ENCODE measurements at regions not wholly inside any gene's neighbourhood (a gene's known extent, or its start where the extent isn't known, plus 50 kb on each side); places are given as distances from the start of the nearest gene placed in this dataset.
A peak's percentile ranks its signal among the peaks of the same experiment; 100 is the strongest.

DNA sequence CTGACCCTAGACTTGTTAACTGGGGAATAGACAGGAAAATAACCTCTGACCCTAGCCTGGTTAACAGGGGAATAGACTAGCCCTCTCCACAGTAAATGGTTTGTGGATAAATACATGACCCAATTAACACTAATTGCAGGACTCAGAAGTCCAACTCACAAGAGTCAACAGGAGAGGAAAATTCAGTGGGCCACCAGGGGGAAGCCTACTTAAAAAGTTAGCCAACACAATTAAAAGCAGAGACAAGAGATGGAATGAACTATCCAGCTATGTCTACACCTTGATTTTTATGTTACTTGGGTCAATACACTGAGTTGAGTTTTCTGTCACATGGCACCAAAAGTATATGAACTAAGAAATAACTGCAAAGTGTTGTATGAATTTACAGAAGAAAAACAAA lies 158.8 kb upstream of the SLC39A10 start:
- DNase-seq, result no peak

DNA sequence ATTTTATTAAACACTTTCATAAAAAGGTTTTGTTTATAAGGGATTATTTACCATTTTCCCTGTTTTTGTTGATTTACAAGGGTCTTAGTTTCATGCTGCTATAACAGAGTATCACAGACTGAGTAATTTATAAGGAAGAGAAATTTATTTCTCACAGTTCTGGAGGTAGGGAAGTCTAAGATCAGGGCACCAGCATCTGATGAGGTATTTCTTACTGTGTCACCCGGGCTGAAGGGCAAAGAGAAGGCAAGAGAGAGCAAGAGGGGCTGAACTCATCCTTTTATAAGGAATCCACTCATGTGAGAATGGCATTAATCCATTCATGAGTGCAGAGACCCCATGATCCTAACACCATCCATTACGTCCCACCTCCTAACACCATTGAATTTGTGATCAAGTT lies 160.0 kb upstream of the SLC39A10 start:
- DNase-seq, result no peak

DNA sequence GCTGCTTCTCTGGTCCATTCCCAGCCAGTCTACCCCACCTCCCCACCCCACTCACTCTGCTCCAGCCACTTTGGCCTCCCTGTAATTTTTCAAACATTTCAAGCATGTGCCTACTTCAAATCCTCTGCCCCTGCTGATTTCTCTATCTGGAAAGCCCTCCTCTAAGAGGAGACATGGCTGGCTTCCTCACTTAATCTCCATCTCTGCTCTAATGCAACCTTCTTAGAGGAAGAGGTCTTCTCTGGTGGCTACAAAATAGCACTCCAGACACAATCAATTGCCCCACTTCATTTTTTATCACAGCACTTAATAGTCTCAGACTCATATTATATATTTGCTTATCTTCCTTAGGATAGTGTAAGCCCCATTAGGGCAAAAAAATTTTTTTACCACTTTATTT lies 161.1 kb upstream of the SLC39A10 start:
- DNase-seq, result no peak

DNA sequence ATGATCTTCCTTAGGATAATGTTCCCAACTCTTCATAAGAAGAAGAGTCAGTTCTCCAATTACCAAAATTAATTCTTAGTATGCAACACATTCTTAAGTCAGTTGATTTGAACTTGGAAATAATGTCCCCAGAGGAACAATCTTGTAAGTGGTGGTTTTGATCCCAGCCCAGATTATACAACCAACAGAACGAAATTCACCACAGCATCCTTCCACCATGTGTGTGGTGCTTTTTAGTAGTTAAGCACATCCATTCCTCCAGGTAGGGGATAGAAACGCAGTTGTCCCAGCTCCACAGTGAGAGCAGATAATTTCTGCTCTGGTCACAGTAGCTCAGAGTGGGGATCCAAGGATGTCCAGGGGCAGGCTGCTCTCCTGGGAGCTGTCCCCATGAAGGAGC lies 161.7 kb upstream of the SLC39A10 start:
- no peak for DNase-seq

DNA sequence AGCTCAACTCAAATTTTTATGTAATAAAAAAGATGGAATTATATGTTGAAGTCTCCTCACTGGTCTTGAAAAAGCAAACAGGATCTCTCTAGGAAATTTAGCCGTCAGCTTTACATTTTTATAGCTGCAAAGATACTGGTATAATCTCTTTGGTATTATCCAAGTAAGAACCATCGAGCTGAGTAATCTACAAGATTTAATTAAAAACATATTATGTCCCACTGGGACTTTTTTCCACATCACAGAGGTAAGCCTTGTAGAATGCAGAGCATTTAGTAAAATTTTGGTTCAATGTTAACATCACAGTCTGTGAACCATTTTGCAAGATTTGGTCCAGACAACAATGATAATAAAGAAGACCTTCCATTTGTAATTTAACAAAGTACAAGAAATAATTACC lies 162.6 kb upstream of the SLC39A10 start:
- DNase-seq, result no peak

DNA sequence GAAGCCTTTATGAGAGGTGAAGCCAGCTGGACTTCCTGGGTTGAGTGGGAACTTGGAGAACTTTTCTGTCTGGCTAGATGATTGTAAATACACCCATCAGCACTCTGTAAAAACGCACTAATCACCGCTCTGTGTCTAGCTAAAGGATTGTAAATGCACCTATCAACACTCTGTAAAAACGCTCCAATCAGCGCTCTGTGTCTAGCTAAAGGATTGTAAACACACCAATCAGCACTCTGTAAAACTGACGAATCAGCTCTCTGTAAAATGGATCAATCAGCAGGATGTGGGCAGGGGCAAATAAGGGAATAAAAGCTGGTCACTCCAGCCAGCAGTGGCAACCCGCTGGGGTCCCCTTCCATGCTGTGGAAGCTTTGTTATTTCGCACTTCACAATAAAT lies 163.6 kb upstream of the SLC39A10 start:
- DNase-seq, result no peak

DNA sequence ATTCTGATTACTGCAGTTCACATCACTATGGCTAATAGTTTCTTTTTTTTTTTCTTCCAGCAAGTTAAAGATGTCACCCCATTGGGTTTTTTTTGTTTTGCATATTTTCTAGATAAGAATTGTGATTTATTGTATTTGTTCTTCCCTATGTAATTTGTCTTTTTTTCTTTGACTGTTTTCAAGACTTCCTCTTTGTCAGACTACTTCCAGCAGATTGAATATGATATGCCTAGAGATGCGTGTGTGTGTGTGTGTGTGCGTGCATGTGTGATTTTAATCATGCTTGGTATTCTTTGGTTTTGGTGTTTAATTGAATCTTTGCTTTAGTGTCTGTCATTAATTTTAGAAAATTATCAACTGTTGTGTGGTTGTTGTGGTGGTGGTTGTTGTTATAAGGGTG lies 166.7 kb upstream of the SLC39A10 start:
- DNase-seq, result no peak

DNA sequence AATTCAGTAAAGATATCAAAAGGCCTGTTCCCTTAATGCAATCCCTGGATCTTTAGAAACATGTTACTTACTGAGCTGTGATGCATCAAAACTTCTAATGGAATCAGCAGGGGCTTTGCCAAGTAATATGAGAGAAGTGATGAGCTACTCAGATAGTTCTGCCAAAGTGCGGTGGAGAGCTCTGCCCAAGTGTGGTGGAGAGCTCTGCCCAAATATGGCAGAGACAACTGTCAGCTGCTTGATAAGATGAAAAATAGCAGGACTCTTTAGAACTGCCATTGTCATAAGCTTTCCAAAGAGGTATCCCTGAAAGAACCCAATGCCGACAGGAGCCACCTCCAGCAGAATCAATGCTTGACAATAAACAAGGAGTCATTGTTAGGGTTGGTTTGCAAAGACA lies 167.9 kb upstream of the SLC39A10 start:
- DNase-seq, result no peak

DNA sequence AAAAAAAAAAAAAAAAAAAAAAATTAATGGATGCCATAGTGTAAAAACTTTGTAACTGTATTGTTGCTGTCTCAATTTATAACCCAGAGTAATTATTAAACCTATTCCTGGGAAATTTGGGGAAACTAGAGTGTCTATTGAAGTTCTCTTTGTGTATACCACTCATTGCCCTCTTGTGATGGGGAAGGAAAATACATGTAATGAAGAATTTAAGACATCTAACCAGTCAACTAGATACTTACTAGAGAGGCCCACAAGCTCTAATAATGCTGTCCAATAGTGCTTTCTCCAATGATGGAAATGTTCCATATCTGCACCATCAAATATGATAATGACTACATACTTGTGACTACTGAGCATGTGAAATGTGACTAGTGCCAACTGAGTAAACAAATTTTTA lies 168.5 kb upstream of the SLC39A10 start:
- DNase-seq, result no peak

DNA sequence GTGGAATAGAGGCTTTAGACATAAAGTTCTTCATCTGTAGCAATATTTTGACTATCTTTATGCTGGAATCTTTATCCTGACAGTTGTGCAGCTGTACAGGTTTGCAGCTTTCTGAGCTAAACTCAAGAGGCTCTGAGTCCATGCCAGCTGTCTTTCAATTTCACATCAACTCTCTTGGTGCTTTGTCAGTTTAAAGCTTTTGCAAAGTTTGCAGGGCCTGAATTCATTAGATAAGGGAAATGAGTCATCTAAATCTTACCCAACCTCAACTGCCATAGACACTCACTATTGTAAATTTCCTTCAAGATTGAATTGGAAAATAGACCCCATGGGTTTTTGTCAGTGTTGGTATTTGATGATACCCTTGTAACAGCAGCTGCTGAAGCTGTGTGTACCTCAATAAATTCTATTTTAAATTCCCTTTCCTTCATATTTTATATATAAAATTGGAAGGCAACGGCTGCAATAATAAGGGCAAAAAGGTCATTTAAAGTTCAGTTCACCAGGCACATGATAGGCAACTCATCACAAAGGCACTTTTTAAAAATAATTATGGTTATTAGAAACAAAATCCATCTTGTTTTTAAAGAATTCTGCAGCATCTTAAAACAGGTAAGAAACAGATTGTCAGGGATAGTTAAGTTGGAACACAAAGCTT lies 169.9 kb upstream of the SLC39A10 start:
- DNase-seq, result peak in 1 of 3 donors; percentile 60

DNA sequence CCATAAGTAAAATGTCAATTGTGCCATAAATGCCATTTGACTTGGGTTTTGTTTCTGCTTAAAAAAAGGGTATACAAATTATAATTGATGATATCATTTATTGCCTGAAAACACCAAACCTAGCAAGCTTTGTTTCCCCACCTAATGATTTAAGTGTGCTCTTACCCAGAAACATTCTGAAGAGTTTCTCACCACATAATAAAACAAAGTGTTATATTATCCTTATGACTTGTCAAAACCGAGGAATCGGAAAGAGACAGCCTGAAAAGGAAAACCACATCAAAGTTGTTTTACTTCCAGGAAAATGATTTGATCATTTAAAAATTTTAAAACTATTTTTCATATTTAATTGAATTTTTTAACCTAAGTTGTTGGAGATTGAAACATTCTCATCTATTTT lies 170.5 kb upstream of the SLC39A10 start:
- no peak for DNase-seq

DNA sequence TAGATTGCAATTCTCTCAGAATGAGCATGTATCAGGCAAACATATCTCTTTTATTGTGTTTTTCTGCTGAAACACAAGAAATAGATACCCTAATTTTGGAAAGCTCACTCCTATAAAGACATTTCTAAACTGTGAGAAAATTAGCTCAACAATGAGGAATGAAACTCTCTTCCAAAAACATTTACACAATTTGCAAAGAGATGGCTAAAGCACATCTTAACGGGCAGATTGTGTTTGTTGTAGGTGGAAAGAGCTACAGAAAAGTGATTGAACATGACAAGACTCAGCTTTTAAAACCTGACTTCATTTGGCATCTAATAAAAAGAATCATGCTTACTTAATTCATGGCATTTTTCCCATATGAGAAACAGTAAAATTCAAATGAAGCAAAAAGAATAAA lies 175.0 kb upstream of the SLC39A10 start:
- DNase-seq, result peak in 2 of 3 donors; percentile 3 to 18

DNA sequence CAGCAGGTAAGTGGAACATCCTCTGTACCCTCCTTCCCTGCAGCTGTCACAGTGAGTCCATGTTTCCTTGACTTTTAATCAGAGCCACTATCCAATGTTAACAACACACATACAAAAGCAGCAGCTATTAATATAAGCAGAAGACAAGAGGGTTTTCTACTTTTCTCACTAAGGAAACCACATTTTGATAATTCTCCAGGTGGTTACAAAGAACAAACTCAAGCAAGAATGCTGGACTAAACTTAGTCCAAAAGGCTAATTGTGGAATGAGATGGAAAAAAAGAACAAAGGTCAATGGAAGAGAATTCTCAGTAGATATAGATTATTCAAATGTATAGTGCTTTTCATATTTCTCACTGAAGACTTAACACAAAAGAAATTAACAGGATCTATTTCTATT lies 176.9 kb upstream of the SLC39A10 start:
- DNase-seq, result no peak

DNA sequence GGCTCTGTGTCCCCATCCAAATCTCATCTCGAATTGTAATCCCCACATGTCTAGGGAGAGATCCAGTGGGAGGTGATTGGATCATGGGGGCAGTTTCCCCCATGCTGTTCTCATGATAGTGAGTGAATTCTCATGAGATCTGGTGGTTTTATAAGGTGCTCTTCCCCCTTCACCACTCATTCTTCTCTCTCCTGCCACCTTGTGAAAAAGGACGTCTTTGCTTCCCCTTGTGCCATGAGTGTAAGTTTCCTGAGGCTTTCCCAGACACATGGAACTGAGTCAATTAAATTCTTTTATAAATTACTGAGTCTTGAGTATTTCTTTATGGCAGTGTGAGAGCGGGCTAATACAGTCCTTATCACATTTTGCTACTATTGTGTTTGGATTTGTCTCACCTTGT lies 177.6 kb upstream of the SLC39A10 start:
- DNase-seq, result no peak

DNA sequence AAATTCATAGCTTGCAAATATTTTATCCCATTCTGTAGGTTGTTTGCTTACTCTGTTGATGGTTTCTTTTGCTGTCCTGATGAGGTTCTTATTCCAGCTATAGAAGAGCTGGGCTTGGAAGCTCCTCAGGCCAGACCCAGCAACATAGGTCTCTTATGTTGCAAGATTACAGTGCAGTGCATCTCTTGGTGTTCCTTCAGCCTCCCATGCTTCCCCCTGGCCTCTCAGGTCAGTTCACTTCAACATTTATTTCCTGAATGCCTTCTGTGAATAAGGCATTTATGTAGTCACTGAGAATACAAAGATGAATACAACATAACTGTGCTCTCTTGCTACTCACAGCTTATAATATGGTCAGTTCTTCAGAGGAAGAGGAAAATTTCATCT lies 179.0 kb upstream of the SLC39A10 start:
- DNase-seq, result no peak

DNA sequence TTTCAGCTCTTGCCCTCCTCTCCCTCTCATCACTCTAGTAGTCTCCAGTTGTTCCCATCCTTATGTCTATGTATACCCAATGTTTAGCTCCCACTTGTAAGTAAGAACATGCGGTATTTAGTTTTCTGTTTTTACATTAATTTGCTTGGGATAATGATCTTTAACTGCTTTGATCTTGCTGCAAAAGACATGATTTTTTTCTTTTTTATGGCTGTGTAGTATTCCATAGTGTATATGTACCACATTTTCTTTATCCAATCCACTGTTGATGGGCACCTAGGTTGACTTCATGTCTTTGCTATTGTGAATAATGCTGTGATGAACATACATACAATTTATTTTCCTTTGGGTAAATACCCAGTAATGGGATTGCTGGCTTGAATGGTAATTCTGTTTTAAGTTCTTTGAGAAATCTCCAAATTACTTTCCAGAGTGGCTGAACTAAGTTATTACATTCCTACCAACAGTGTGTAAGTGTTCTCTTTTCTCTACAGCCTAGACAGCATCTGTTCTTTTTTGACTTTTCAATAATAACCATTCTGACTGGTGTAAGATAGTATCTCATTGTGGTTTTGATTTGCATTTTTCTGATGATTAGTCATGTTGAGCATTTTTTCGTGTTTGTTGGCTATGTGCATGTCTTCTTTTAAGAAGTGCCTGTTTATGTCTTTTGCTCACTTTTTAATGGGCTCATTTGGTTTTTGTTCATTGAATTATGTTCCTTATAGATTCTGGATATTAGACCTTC lies 179.6 kb upstream of the SLC39A10 start:
- DNase-seq, result peak in 1 of 3 donors; percentile 54

DNA sequence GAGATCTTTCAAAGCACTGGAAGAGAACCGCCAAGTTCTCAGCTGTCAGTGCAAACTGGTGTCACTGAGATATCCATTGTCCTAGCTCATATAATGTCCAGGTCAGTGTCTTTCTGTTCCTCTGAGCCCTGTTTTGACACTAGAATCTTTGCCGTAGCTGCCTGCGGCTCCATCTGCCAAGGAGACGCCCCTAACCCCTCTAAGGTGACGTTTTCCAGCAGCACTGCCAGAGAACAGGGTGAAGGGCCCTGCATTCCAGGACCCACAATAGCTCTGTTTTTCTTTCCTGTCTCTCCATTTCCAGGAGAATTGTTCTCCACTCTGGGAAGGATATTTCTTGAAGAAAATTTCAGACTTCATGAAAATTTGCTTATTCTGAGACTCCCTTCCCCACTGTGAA lies 181.7 kb upstream of the SLC39A10 start:
- DNase-seq, result no peak

DNA sequence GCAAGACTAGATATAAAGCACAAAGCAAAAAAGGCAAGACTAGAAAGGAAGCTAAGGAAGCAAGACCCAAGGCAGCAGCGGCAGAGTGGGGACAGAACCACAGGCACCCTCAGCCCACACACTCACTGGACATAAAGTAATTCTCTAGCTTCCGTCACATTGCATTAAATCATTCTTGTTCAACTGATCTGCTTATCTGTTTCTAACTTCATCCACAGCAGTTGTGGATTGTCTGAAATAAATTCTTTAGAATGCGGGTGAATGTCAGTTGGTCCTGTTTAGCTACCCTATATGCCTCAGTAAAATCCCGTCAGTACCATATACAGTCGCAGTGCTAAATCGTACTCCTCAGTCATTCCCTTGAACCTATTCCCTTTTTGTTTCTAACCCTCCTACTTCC lies 183.2 kb upstream of the SLC39A10 start:
- no peak for DNase-seq

DNA sequence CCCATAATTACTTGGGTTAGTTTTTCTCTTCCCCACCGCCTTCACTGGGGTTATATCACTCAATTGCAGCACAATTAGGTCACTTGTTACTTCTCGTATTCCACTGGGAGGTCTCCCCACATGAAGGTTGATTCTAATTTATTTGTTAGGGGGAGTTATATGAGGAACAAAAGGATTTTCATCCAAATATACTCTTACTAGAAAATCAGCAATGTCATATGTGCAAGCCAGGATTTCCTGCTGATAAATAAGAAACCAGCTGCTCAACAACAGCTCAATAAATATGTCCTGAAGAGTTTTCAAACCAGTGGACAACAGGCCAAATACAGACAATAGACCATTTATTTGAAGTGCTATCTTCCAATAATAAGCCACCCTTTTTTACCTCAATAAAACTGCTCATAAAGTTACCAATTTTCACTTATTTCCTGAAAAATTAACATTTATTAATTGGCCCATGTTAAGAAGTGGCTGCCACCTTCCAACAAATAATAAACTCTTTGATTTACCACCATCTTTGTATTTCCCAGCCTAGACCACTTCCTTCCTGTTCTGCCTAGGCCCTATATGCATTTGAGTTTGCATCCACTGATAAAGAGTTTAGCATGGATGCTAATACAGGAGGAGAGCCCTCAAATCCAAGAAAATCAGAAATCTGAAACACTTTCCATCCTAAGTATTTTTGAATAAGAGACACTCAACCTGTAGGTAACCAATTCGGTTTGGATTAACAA lies 184.4 kb upstream of the SLC39A10 start:
- peak in 1 of 3 donors; percentile 30 for DNase-seq

DNA sequence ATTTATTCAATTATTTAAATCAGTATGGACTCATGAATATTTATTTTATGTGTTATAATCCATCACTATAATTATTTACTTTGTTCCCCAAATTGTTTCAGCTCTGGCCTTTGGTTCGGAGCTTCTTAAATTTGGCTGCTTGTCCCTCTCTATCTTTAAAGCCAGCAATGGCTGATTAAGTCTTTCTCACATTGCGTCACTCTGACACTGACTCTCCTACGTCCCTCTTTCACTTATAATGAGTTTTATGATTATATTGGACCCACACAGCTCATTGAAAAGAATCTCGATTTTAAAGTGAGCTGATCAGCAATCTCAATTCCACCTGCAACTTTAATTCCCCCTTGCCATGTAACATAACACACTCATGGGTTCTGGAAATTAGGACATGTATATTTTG lies 185.2 kb upstream of the SLC39A10 start:
- no peak for DNase-seq

DNA sequence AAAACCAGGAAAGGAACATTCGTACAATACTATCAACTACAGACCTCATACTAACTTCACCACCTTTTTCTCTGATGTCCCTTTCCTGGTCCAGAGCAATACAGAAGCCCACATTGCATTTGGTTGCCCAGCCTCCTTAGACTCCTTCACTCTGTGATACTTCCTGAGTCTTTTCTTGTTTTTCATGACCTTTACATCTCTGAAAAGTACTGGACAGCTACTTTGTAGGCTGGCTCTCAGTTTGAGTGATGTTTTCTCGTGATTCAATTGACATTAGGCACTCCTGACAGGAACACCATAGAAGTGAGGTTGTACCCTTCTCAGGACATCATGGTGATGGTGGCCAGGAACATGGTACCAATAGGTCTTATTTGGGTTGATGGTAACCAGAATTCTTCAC lies 185.9 kb upstream of the SLC39A10 start:
- no peak for DNase-seq

DNA sequence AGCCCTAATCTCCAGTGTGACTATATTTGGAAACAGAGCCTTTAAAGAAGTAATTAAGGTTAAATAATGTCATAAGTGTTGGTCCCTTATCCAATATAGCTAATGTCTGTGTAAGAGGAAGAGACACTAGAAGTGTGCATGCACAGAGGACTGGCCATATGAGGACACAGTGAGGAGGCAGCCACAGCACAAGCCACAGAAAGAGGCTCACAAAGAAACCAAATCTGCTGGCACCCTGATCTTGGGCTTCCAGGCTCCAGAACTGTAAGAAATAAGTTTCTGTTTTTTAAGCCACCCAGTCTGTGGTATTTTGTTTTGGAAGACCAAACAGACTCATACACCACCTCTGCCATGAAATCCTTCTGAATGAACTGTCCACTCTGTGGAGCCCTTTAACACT lies 186.4 kb upstream of the SLC39A10 start:
- DNase-seq, result no peak

DNA sequence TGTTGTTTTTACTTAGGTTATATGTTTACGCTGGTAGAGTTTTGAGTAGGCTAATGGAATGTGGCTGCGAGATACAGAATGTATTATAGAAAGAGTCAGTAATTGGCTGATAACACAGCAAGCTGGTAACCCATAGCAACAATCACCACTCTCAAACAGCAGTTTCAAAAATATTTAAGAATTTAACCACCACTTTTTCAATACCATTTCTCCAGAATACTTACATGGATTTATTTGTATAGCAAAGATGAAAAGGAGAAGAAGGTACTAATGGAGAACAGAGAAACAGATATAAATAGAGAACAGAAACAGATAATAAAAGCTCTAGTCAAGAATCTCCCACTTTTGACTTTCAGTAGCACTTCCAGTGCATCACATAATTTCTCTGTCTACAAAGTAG lies 188.3 kb upstream of the SLC39A10 start:
- no peak for DNase-seq
